ENCODE measurements at regions not wholly inside any gene's neighbourhood (a gene's known extent, or its start where the extent isn't known, plus 50 kb on each side); places are given as distances from the start of the nearest gene placed in this dataset.

DNA sequence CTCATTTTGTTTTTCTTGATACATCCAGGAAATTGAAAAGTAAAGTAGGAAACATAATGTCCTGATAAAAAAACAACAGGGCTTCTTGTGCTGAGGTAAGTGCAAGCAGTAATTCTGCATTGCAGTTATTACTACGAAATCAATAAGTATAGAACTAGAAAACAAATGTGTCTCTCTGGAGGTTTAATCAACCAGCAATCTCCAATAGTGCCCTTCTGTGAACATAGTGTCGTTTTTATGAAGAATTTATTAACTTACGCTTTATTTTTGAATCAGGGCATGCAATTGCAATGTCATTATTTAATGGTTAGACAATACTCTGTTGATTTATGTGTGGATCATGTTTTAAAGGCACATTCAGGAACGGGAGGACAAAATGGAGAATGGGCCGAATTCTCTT is 494.1 kb upstream of the NOVA1 start:
- no peak for DNase-seq
- H3K4me1 ChIP-seq, result no peaks in the 10 kb centered on the region
- no peak overlapping the region for H3K4me3 ChIP-seq
- H3K27me3 ChIP-seq, result no peaks in the 10 kb centered on the region
- intact Hi-C loops (cut with DNase I; ENCODE audit: low total_unique reads), result no loop called here
- H3K9me3 ChIP-seq, result no peaks in the 10 kb centered on the region
- in situ Hi-C loops (cut with MboI; ENCODE audit: low pct_ligation_motif_present in 1 of 4, low pct_unique_long_range_greater_than_20kb in 1 of 4, low sequenced_read_pairs in 3 of 4), result no loop called here
- WGBS, 2 donors (ENCODE audit: low coverage in 1 of 2), result 64 to 65% methylated on average over 5 of the region's 5 CpGs
- H3K27ac ChIP-seq, result no peak overlapping the region
- no peaks in the 10 kb centered on the region for H3K36me3 ChIP-seq
- TF ChIP-seq POLR2AphosphoS5 (IDR thresholded peaks at IDR 0.05) (no peak), EP300 (IDR thresholded peaks at IDR 0.05; ENCODE audit: low read depth) (no peak), POLR2A (IDR thresholded peaks at IDR 0.05) (no peak)
- TF ChIP-seq, protein P1, sequence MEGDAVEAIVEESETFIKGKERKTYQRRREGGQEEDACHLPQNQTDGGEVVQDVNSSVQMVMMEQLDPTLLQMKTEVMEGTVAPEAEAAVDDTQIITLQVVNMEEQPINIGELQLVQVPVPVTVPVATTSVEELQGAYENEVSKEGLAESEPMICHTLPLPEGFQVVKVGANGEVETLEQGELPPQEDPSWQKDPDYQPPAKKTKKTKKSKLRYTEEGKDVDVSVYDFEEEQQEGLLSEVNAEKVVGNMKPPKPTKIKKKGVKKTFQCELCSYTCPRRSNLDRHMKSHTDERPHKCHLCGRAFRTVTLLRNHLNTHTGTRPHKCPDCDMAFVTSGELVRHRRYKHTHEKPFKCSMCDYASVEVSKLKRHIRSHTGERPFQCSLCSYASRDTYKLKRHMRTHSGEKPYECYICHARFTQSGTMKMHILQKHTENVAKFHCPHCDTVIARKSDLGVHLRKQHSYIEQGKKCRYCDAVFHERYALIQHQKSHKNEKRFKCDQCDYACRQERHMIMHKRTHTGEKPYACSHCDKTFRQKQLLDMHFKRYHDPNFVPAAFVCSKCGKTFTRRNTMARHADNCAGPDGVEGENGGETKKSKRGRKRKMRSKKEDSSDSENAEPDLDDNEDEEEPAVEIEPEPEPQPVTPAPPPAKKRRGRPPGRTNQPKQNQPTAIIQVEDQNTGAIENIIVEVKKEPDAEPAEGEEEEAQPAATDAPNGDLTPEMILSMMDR (IDR thresholded peaks at IDR 0.05), result no peak

DNA sequence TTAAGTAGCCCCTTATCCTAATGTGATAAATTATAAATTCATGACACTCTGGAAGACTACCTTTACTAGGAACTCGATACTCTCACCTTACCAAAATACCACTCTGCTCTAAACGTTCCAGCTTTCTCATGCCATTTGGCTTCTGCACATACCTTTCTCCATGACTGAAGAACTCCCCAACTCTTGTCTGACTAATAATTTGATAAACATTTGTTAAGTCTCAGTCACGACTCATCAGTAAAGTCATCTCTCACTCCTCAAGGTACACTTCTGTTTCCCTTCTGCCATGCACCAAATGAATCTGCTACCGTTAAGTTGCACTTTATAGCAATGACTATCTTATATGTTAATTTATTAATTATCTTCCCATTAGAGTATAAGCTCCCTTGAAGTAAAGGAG is 498.3 kb upstream of the NOVA1 start:
- Histone ChIP-seq H3K4me3 (no peak overlapping the region), H3K27ac (no peak overlapping the region), H3K4me1 (no peaks in the 10 kb centered on the region), H3K27me3 (no peaks in the 10 kb centered on the region), H3K36me3 (no peaks in the 10 kb centered on the region), H3K9me3 (no peaks in the 10 kb centered on the region)
- in situ Hi-C loops (cut with MboI; ENCODE audit: low pct_ligation_motif_present in 1 of 4, low pct_unique_long_range_greater_than_20kb in 1 of 4, low sequenced_read_pairs in 3 of 4), result no loop called here
- intact Hi-C loops (cut with DNase I; ENCODE audit: low total_unique reads), result no loop called here
- WGBS, 2 donors (ENCODE audit: low coverage in 1 of 2), result 74 to 79% methylated on average over 4 of the region's 4 CpGs
- DNase-seq, result no peak
- TF ChIP-seq POLR2A (IDR thresholded peaks at IDR 0.05) (no peak), EP300 (IDR thresholded peaks at IDR 0.05; ENCODE audit: low read depth) (no peak), POLR2AphosphoS5 (IDR thresholded peaks at IDR 0.05) (no peak)
- TF ChIP-seq, protein P1 (IDR thresholded peaks at IDR 0.05), result no peak

DNA sequence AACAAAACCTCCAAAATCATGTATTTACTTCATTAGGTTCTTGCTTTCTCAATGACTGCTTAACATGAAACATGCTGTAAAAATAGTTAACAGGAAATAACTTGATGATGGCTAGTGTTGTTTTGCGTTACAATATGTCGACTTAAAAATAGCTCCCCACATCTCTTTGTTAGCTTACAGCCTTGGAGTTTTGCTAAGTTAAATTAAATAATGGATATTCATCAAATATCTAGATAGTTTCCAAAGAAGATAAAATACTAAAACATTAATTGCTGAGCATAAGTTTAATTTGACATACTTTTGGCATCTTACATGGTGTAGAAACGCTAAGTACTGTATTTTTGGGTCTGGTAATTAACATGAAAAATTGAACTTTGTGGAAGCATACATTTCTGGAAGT is 500.6 kb upstream of the NOVA1 start:
- Histone ChIP-seq H3K27me3 (no peaks in the 10 kb centered on the region), H3K4me1 (no peaks in the 10 kb centered on the region), H3K27ac (no peak overlapping the region), H3K9me3 (no peaks in the 10 kb centered on the region), H3K4me3 (no peak overlapping the region), H3K36me3 (no peaks in the 10 kb centered on the region)
- 45 to 59% methylated on average over 3 of the region's 3 CpGs for WGBS, 2 donors (ENCODE audit: low coverage in 1 of 2)
- in situ Hi-C loops (cut with MboI; ENCODE audit: low pct_ligation_motif_present in 1 of 4, low pct_unique_long_range_greater_than_20kb in 1 of 4, low sequenced_read_pairs in 3 of 4) (no loop called here), intact Hi-C loops (cut with DNase I; ENCODE audit: low total_unique reads) (no loop called here)
- TF ChIP-seq, protein P1 (IDR thresholded peaks at IDR 0.05), result no peak
- TF ChIP-seq EP300 (IDR thresholded peaks at IDR 0.05; ENCODE audit: low read depth) (no peak), POLR2A (IDR thresholded peaks at IDR 0.05) (no peak), POLR2AphosphoS5 (IDR thresholded peaks at IDR 0.05) (no peak)
- DNase-seq, result no peak

DNA sequence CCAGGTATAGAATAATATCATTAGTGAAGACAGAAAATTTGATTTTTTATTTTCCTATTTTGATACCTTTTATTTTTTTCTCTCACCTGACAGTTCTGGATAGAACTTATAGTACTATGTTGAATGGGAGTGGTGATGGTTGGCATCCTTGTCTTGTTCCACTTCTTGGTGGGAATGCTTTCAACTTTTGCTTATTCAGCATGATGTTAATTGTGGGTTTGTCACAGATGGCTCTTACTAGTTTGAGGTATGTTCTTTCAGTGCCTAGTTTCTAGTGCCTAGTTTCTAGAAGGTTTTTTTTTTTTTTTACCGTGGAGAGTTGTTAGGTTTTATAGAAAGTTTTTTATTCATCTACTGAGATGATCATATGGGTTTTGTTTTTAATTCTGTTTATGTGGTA is 516.3 kb upstream of the NOVA1 start:
- 0% methylated on average over 1 of the region's 1 CpG for WGBS, 2 donors (ENCODE audit: low coverage in 1 of 2)
- no peak for TF ChIP-seq POLR2A (IDR thresholded peaks at IDR 0.05)
- TF ChIP-seq, protein P1 (IDR thresholded peaks at IDR 0.05), result no peak
- TF ChIP-seq POLR2AphosphoS5 (IDR thresholded peaks at IDR 0.05), result no peak
- TF ChIP-seq EP300 (IDR thresholded peaks at IDR 0.05; ENCODE audit: low read depth), result no peak
- in situ Hi-C loops (cut with MboI; ENCODE audit: low pct_ligation_motif_present in 1 of 4, low pct_unique_long_range_greater_than_20kb in 1 of 4, low sequenced_read_pairs in 3 of 4), result no loop called here
- Histone ChIP-seq H3K4me1 (no peaks in the 10 kb centered on the region), H3K27me3 (no peaks in the 10 kb centered on the region), H3K36me3 (no peaks in the 10 kb centered on the region), H3K4me3 (no peak overlapping the region), H3K9me3 (no peaks in the 10 kb centered on the region), H3K27ac (no peak overlapping the region)
- no peak for DNase-seq
- intact Hi-C loops (cut with DNase I; ENCODE audit: low total_unique reads), result no loop called here
